Hepatic stellate cell (primary cell): ENCODE measurements at regions not wholly inside any gene's neighbourhood (a gene's known extent, or its start where the extent isn't known, plus 50 kb on each side); places are given as distances from the start of the nearest gene placed in this dataset.
"Not testable (repeated sequence)": the region's sequence is repeated elsewhere in the genome, so short reads cannot be mapped to it uniquely, and the experiment has no call there.

Source experiments
- DNase-seq: peaks from one replicate; pipeline ENCODE4 v3.0.0; 2011; ENCODE audit warnings: low spot score

- not testable (repeated sequence) for DNase-seq
These were observed 668.3 kb downstream of the PRIM2 start for GRCh38 chr6:57985734-57986133.

DNA sequence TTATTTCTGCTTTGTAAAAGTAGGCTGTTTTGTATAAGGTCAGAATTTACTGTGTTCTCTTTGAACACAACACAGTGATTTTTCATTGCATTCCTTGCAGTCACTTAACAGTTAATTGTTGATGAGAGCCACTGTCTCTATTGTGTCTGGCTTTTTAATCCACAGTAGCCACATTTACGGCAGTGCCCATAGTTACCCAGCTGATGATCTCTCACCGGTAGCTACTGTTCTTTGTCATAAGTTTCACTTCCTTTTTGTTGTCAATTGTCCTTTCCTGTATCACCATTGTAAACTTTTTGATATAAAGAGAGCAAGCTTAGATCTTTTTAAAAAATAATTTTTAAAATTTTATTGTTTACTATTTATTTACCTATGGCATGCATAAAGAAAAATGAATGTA is 669.2 kb downstream of the PRIM2 start:
- DNase-seq = not testable (repeated sequence)

DNA sequence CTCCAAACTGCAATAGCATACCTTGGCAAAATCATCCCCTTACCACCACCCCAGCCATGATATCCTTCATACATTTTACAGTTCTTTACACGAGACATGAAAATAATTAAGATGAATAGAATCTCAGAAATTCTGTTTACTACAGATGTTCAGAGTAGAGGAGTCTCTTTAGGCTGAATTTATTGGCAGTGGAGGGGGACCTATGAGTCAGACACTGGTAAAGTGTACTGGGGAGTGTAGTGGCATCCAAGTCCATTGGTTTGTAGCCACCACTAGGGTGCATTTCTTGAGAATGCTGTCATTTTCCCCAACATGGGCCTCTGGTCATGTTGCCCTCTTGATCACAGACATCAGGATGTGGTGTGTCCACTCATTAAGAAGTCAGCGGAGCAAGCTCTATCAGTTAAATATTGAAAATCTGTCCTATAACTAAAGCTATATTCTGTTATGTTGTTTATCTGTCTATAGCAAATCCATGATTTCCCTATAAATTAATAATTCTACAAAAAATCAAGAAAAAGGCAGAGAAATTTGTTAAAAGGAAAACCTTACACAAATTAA is 672.2 kb downstream of the PRIM2 start:
- not testable (repeated sequence) for DNase-seq

DNA sequence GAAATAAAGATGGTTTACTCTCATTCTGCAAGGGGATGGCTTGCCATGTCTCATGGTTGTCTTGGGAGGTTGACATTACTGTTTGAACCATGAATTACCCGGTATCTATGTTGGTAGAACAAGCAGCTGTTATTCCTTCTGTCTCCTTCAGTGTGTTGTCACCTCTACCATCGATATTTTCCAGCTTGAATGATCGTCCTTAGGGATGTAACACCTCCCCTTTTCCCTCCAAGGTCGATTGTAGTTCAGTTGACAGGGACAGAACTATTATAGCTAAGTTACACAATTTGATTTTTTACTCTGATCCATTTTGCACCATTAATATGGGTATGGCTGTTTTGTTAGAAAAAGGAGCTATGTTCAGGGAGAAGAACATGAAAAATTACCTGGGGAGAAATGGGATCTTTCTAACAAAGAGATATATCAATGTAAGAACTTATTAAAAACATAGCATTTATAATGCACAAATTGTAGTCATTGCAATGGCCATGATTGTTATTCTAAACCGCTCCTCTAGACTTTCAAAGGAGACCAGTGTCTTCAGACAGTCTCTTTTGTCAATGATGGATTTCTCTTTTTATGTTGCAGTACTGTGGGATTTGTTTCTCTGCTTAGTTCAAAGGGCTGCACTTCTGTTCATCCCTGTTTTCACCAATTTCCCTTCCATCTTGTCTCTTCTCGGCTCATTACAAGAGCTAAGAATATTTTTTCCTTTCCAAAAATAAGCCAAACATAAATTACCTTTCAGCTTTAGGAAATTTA is 681.6 kb downstream of the PRIM2 start:
- not testable (repeated sequence) for DNase-seq

DNA sequence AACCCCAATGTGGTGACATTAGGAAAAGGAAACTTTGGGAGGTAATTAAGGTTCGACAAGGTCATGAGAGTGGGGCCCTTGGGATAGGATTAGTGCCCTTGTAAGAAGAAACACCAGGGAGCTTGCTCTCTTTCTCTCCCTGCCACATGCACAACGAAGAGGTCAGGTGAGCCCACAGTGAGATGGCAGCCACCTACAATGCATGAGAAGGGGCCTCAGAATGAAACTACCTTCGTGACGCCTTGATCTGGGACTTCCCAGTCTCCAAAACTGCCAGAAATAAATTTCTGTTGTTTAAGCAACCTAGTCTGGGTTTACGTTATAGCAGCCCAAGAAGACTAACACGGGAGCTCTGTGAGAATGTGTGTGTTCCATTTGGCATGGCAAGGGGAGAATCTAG is 682.8 kb downstream of the PRIM2 start:
- not testable (repeated sequence) for DNase-seq

DNA sequence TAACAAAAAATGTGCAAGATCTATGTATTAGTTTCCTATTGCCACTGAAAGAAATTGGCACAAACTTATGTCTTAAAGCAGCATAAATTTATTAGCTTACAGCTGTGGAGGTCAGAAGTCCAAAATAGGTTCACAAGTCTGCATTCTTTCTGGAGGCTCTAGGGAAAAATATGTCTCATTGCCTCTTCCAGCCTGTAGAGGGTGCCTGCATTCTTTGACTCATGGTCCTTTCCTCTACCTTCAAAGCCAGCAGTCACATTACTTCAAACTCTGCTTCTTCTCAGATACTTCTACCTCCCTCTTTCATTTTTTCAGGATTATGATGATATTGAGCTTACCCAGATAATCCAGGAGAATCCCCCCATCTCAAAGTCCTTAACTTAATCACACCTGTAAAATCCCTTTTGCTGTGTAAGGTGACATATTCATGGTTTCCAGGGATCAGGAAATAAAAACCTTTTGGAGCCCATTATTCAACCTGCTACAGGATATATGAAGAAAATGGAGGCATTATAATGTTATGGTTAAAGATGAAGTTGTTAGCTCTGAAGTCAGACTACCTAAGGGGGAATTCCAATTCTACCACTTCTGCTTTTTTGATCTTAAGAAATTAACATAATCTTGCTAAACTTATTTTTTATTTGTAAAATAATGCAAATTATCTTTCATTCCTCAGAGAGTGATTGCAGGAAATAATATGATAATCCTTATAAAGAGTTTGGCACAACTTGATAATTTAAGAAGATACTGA is 686.2 kb downstream of the PRIM2 start:
- not testable (repeated sequence) for DNase-seq

GRCh38 chr6:58007334-58008000 is 690.0 kb downstream of the PRIM2 start:
- DNase-seq = not testable (repeated sequence)

- not testable (repeated sequence) for DNase-seq
These were observed 690.5 kb downstream of the PRIM2 start for GRCh38 chr6:58008001-58008335.

GRCh38 chr6:58011954-58012600 is 694.6 kb downstream of the PRIM2 start:
- not testable (repeated sequence) for DNase-seq

- DNase-seq = not testable (repeated sequence)
These were observed 699.2 kb downstream of the PRIM2 start for GRCh38 chr6:58016614-58017013.

DNA sequence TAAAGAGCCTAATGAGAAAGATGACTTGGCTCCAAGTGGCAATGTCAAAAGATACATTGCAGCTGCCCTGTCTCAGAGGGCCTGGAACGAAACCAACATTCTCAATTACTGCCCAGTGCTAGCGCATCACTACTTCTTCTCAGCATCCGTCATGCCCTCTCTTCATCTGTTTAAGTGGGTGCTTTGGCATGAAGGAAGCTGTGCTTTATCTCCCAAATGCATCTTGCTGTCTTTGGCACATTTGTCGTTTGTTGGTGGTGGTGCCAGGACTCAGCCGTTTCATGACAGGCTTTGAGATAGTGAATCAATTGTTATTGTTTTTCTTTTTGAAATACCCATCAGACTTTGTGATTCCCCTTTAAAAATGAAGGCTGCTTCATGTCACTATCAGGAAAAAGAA is 710.8 kb downstream of the PRIM2 start:
- not testable (repeated sequence) for DNase-seq

DNA sequence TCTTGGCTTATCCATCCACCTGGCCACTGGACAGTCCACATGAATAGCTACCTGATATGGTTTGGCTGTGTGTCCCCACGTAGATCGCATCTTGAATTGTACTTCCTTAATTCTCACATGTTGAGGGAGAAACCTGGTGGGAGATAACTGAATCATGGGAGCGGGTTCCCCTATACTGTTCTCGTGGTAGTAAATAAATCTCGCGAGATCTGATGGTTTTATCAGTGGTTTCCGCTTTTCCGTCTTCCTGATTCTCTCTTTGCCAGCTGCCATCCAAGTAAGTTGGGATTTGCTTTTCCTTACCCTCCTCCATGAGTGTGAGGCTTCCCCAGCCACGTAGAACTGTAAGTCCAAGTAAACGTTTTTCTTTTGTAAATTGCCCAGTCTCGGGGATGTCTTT is 720.8 kb downstream of the PRIM2 start:
- not testable (repeated sequence) for DNase-seq

GRCh38 chr6:58046584-58046983 is 729.2 kb downstream of the PRIM2 start:
- DNase-seq = not testable (repeated sequence)

DNA sequence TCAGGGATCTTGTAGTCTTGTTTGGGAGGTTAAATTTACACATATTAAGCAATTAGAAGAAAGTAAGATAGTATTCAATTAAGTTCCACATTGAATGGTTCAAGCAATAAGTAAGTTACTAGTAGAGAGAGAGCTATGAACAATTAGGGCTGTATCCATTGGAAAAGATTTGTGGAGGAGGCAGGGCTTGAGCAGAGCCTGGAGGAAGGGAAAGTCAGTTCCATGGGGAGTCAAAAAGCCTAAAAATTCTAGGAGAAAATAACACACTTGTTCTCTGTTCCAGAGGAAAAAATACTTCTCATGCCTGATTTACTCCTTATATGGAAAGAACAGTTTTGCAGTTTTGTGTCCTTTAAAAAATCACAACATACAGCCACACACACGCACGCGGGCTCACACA is 730.0 kb downstream of the PRIM2 start:
- DNase-seq = not testable (repeated sequence)

DNA sequence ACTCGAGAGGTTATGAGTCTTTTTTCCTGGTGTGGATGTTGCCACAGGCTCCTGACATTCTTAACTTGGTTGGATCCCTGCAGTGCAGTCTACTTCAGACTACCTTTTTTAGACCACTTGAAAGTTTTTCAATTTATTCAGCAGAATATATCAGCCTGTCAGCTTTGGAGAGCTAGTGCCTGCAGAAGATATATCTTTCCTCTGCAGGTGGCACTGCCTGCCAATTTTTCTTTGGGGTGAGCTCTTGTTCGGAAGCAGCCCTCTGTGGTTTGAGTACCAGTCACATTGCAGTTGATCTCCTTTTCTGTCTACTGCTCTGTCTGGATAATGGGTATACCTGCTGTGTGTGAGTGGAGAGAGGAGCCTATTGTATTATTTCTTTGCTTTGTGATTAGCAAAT is 730.4 kb downstream of the PRIM2 start:
- DNase-seq = not testable (repeated sequence)

DNA sequence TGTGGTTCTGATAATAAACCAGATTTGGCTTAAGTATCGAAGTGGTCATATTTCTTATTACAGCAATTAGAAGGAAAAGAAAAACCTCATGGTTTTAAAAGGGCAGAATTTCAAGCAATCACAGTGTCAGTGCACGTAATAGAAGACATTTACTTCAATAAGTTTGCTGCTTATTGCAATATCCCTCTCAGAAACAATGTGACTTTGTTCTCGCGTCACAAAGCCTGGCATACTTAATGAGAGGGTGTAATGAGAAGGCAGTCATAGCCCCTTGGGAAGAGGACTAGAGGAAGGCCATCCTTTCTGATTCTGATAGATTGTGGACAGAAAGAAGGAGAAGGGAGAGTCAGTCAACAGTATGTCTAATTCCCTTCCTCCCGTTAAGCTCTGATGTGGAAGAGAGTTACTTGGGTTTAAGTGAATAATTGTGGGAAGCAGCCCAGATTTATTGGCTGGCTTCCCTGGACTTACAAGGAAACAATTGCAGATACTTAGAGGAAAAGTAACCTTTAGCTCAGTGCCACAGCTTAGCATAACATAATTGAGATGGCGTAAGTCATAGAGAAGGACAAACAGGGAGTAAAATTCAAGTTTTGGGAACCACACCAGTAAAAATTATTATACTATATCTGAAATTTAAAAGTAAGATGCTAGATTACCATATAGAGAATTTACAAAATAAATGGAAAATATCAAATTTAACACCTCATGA is 738.2 kb downstream of the PRIM2 start:
- DNase-seq = not testable (repeated sequence)

GRCh38 chr6:58059701-58060100 is 742.3 kb downstream of the PRIM2 start:
- DNase-seq = not testable (repeated sequence)

DNA sequence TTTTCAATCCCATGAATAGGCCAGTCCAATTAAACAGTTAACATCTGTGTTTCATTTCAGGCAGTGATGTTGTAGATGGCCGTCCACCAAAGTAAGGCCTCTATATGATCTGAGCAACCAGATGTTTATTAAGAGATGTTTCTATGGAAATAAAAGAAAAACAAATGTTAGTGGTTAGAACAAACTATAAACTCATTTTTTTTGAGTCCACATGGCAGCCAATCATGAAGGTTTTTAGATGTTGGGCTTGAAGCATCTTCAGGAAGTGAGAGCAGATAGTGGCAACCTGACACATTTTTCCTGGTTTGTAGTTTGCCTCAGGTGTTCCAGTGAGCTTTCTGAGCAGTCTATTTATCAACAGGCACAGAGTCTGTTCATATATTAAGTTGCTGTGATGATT is 746.1 kb downstream of the PRIM2 start:
- DNase-seq = not testable (repeated sequence)

GRCh38 chr6:58067867-58068548 is 750.6 kb downstream of the PRIM2 start:
- DNase-seq = not testable (repeated sequence)

- no peak for DNase-seq
These were observed 755.8 kb downstream of the PRIM2 start for GRCh38 chr6:58073263-58073662.

GRCh38 chr6:58090067-58090466 is 772.6 kb downstream of the PRIM2 start:
- DNase-seq = not testable (repeated sequence)
